WTC11 (cell line): ENCODE measurements at regions not wholly inside any gene's neighbourhood (a gene's known extent, or its start where the extent isn't known, plus 50 kb on each side); places are given as distances from the start of the nearest gene placed in this dataset.

Source experiments
- ATAC-seq: fragments of 200-7000 bp; cut with Tn5 transposase; 2 replicates; pipeline ENCODE4 v1.10.0; 2021; ENCODE audit warnings: mild to moderate bottlenecking, moderate library complexity
- CTCF ChIA-PET: fragments of 300-600 bp; sonication (Branson Sonifier 250); formaldehyde crosslinking; loops from one replicate; lab custom pipeline; 2021; ENCODE audit warnings: antibody characterized with exemption; lab: Charles Lee
- POLR2A ChIA-PET: fragments of 350-600 bp; sonication (Branson Sonifier 250); formaldehyde crosslinking; loops from one replicate; lab custom pipeline; 2021; ENCODE audit warnings: antibody characterized with exemption; lab: Charles Lee
- DNase-seq: peaks from one replicate; pipeline ENCODE4 v3.0.0; 2021; ENCODE audit warnings: low spot score
- H3K27ac Mint-ChIP-seq: 2 replicates; pipeline ENCODE4 v1.8.0; 2021; ENCODE audit warnings: mixed read lengths
- H3K27me3 Mint-ChIP-seq: 2 replicates; pipeline ENCODE4 v1.8.0; 2021; ENCODE audit warnings: low read depth, mild to moderate bottlenecking, moderate library complexity, mixed read lengths
- H3K36me3 Mint-ChIP-seq: 2 replicates; pipeline ENCODE4 v1.8.0; 2021; ENCODE audit warnings: mixed read lengths
- H3K4me1 Mint-ChIP-seq: 2 replicates; pipeline ENCODE4 v1.8.0; 2022; ENCODE audit warnings: mixed read lengths
- H3K4me3 Mint-ChIP-seq: 2 replicates; pipeline ENCODE4 v1.8.0; 2021; ENCODE audit warnings: mild to moderate bottlenecking, moderate library complexity, mixed read lengths
- H3K9me3 Mint-ChIP-seq: 2 replicates; pipeline ENCODE4 v1.8.0; 2021; ENCODE audit warnings: mixed read lengths
- ATF1 ChIP-seq: sonication (generic); formaldehyde crosslinking; IDR thresholded peaks from 2 replicates; pipeline ENCODE4 v1.8.1; 2023; ENCODE audit warnings: mild to moderate bottlenecking, moderate library complexity, missing genetic modification reagents
- ESRRA ChIP-seq: sonication (generic); formaldehyde crosslinking; IDR thresholded peaks from 2 replicates; pipeline ENCODE4 v1.8.1; 2022; ENCODE audit warnings: mild to moderate bottlenecking, missing genetic modification reagents, borderline replicate concordance
- GRHL2 ChIP-seq: fragments of 250-450 bp; sonication (Bioruptor Pico); IDR thresholded peaks from 2 replicates; pipeline ENCODE4 v1.8.0; 2022; ENCODE audit warnings: mild to moderate bottlenecking, moderate library complexity; ENCODE audit not compliant: insufficient replicate concordance, severe bottlenecking
- GTF2I ChIP-seq: fragments of 250-450 bp; sonication (Bioruptor Pico); conservative IDR thresholded peaks from 2 replicates; pipeline ENCODE4 v1.4.0; 2021; ENCODE audit warnings: mild to moderate bottlenecking
- HMGA2 ChIP-seq: fragments of 250-450 bp; sonication (Bioruptor Pico); IDR thresholded peaks from 2 replicates; pipeline ENCODE4 v1.4.0; 2021; ENCODE audit warnings: mild to moderate bottlenecking, moderate library complexity
- NFATC4 ChIP-seq: fragments of 250-450 bp; sonication (Bioruptor Pico); IDR thresholded peaks from 2 replicates; pipeline ENCODE4 v1.9.0; 2021; ENCODE audit warnings: mild to moderate bottlenecking
- NR3C1 ChIP-seq: sonication (generic); formaldehyde crosslinking; conservative IDR thresholded peaks from 2 replicates; pipeline ENCODE4 v1.8.1; 2023; ENCODE audit warnings: low read depth, mild to moderate bottlenecking, missing genetic modification reagents
- OVOL2 ChIP-seq: fragments of 250-450 bp; sonication (Bioruptor Pico); IDR thresholded peaks from 2 replicates; pipeline ENCODE4 v1.9.0; 2021; ENCODE audit warnings: mild to moderate bottlenecking, borderline replicate concordance
- PRRX2 ChIP-seq: fragments of 250-450 bp; sonication (Bioruptor Pico); IDR thresholded peaks from 2 replicates; pipeline ENCODE4 v1.8.0; 2021; ENCODE audit warnings: mild to moderate bottlenecking
- SMAD3 ChIP-seq: sonication (generic); formaldehyde crosslinking; IDR thresholded peaks from 2 replicates; pipeline ENCODE4 v1.8.0; 2022; ENCODE audit warnings: missing genetic modification reagents, mild to moderate bottlenecking, borderline replicate concordance
- TP53 ChIP-seq: sonication (generic); formaldehyde crosslinking; IDR thresholded peaks from 2 replicates; pipeline ENCODE4 v1.8.1; 2023; ENCODE audit warnings: mild to moderate bottlenecking, missing genetic modification reagents
- ZNF121 ChIP-seq: sonication (generic); formaldehyde crosslinking; IDR thresholded peaks from 2 replicates; pipeline ENCODE4 v1.8.0; 2023; ENCODE audit warnings: missing genetic modification reagents
- ZNF219 ChIP-seq: sonication (generic); formaldehyde crosslinking; IDR thresholded peaks from 2 replicates; pipeline ENCODE4 v1.8.0; 2023; ENCODE audit warnings: missing genetic modification reagents, mild to moderate bottlenecking, borderline replicate concordance
- TF ChIP-seq, protein P1 (sequence below): sonication (generic); formaldehyde crosslinking; IDR thresholded peaks from 2 replicates; pipeline ENCODE4 v1.8.1; 2023; ENCODE audit warnings: mild to moderate bottlenecking, missing genetic modification reagents, moderate library complexity
- TF ChIP-seq, protein P2 (sequence below): sonication (generic); formaldehyde crosslinking; IDR thresholded peaks from 2 replicates; pipeline ENCODE4 v1.8.1; 2022; ENCODE audit warnings: mild to moderate bottlenecking, moderate library complexity, missing genetic modification reagents
- TF ChIP-seq, protein P3 (sequence below): sonication (generic); formaldehyde crosslinking; IDR thresholded peaks from 2 replicates; pipeline ENCODE4 v1.8.0; 2022; ENCODE audit warnings: mild to moderate bottlenecking, missing genetic modification reagents
- TF ChIP-seq, protein P4 (sequence below): sonication (generic); formaldehyde crosslinking; IDR thresholded peaks from 2 replicates; pipeline ENCODE4 v1.8.0; 2022; ENCODE audit warnings: mild to moderate bottlenecking, missing genetic modification reagents
- TF ChIP-seq, protein P5 (sequence below): sonication (generic); formaldehyde crosslinking; IDR thresholded peaks from 2 replicates; pipeline ENCODE4 v1.8.0; 2022; ENCODE audit warnings: missing genetic modification reagents
- TF ChIP-seq, protein P6 (sequence below): sonication (generic); formaldehyde crosslinking; IDR thresholded peaks from 2 replicates; pipeline ENCODE4 v1.8.0; 2022; ENCODE audit warnings: mild to moderate bottlenecking, missing genetic modification reagents
- TF ChIP-seq, protein P7 (sequence below): sonication (generic); formaldehyde crosslinking; IDR thresholded peaks from 2 replicates; pipeline ENCODE4 v1.8.1; 2023; ENCODE audit warnings: mild to moderate bottlenecking, missing genetic modification reagents

DNA sequence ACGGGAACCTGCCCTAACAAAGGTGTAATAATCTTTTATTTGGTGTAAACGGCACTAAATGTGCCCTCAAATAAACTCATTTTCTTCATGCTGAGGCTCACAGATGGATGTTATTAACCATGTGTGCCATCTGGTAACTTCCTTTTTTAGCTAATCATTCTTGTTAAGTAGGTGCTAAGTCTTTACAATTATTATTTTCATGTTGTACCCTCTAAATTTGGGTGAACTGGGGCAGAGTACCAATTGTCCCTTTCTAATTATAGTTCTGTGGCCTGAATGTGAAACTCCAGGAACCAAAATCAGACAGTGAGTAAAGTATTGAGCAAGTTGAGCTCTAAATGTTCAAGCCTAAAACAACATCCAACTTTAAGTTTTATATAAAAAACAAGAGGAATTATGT, 220.7 kb upstream of the CADM2 start:
- POLR2A ChIA-PET = no interaction called here
- Mint-ChIP-seq H3K27ac (no peak overlapping the region), H3K27me3 (no peaks in the 10 kb centered on the region; the same call in 1 of the 2 replicates), H3K4me3 (no peak overlapping the region), H3K36me3 (0 out of 2 replicates have a peak, but pooled peaks cover 2% of the 10 kb centered on the region), H3K9me3 (peaks cover 8% of the 10 kb centered on the region; the same call in 1 of the 2 replicates), H3K4me1 (no peaks in the 10 kb centered on the region)
- no peak for DNase-seq
- TF ChIP-seq, protein P1, sequence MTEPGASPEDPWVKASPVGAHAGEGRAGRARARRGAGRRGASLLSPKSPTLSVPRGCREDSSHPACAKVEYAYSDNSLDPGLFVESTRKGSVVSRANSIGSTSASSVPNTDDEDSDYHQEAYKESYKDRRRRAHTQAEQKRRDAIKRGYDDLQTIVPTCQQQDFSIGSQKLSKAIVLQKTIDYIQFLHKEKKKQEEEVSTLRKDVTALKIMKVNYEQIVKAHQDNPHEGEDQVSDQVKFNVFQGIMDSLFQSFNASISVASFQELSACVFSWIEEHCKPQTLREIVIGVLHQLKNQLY (CRISPR knock-in tag) = no peak
- TF ChIP-seq TP53 (CRISPR knock-in tag) (no peak), ZNF121 (CRISPR knock-in tag) (no peak), HMGA2 (CRISPR knock-in tag) (no peak), NR3C1 (CRISPR knock-in tag) (no peak)
- TF ChIP-seq, protein P2, sequence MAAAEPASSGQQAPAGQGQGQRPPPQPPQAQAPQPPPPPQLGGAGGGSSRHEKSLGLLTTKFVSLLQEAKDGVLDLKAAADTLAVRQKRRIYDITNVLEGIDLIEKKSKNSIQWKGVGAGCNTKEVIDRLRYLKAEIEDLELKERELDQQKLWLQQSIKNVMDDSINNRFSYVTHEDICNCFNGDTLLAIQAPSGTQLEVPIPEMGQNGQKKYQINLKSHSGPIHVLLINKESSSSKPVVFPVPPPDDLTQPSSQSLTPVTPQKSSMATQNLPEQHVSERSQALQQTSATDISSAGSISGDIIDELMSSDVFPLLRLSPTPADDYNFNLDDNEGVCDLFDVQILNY (CRISPR knock-in tag) = no peak
- TF ChIP-seq, protein P3, sequence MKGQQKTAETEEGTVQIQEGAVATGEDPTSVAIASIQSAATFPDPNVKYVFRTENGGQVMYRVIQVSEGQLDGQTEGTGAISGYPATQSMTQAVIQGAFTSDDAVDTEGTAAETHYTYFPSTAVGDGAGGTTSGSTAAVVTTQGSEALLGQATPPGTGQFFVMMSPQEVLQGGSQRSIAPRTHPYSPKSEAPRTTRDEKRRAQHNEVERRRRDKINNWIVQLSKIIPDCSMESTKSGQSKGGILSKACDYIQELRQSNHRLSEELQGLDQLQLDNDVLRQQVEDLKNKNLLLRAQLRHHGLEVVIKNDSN (CRISPR knock-in tag) = no peak
- TF ChIP-seq, protein P4, sequence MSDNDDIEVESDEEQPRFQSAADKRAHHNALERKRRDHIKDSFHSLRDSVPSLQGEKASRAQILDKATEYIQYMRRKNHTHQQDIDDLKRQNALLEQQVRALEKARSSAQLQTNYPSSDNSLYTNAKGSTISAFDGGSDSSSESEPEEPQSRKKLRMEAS (CRISPR knock-in tag) = no peak
- CTCF ChIA-PET = interaction anchor here (1.1 kb wide), 1 partner anchor 190 kb away, joined by 3 read pairs; no protein-coding TSS in a partner anchor
- ATAC-seq = no peak

DNA sequence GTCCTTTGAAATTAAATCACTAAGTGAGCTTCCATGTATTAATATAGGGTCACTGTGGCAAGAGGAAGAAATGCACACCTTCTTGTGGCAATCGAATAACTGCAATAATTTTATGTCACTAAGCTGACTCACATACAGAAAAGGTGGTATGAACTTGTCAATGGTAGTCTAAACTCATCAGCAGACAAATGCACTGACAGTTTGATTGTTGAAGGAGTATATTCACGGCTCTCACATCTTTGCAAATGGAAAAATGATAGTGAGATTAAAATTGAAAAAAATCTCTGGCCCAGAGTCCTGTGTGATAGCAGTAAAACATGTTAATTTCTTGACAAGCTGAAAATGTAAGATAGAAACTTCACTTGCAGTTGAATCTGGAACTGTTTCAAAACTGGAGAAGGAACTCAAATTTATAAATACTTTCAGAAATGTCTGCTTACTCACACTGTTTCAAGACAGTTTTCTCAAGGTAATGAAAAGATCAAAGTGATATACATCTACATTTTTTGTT, 215.8 kb upstream of the CADM2 start:
- Mint-ChIP-seq H3K4me3 (no peak overlapping the region), H3K27ac (no peak overlapping the region), H3K27me3 (no peaks in the 10 kb centered on the region), H3K9me3 (no peaks in the 10 kb centered on the region), H3K36me3 (no peaks in the 10 kb centered on the region)
- ChIA-PET CTCF (interaction anchor here (1.0 kb wide), 1 partner anchor 195 kb away, joined by 3 read pairs; no protein-coding TSS in a partner anchor), POLR2A (no interaction called here)
- no peak for TF ChIP-seq ESRRA (CRISPR knock-in tag)
- TF ChIP-seq ZNF121 (CRISPR knock-in tag) = no peak
- no peak for TF ChIP-seq GRHL2 (CRISPR knock-in tag)
- TF ChIP-seq ZNF219 = no peak
- TF ChIP-seq, protein P5, sequence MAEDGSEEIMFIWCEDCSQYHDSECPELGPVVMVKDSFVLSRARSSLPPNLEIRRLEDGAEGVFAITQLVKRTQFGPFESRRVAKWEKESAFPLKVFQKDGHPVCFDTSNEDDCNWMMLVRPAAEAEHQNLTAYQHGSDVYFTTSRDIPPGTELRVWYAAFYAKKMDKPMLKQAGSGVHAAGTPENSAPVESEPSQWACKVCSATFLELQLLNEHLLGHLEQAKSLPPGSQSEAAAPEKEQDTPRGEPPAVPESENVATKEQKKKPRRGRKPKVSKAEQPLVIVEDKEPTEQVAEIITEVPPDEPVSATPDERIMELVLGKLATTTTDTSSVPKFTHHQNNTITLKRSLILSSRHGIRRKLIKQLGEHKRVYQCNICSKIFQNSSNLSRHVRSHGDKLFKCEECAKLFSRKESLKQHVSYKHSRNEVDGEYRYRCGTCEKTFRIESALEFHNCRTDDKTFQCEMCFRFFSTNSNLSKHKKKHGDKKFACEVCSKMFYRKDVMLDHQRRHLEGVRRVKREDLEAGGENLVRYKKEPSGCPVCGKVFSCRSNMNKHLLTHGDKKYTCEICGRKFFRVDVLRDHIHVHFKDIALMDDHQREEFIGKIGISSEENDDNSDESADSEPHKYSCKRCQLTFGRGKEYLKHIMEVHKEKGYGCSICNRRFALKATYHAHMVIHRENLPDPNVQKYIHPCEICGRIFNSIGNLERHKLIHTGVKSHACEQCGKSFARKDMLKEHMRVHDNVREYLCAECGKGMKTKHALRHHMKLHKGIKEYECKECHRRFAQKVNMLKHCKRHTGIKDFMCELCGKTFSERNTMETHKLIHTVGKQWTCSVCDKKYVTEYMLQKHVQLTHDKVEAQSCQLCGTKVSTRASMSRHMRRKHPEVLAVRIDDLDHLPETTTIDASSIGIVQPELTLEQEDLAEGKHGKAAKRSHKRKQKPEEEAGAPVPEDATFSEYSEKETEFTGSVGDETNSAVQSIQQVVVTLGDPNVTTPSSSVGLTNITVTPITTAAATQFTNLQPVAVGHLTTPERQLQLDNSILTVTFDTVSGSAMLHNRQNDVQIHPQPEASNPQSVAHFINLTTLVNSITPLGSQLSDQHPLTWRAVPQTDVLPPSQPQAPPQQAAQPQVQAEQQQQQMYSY (CRISPR knock-in tag) = no peak
- TF ChIP-seq PRRX2 (CRISPR knock-in tag) = no peak
- TF ChIP-seq, protein P6, sequence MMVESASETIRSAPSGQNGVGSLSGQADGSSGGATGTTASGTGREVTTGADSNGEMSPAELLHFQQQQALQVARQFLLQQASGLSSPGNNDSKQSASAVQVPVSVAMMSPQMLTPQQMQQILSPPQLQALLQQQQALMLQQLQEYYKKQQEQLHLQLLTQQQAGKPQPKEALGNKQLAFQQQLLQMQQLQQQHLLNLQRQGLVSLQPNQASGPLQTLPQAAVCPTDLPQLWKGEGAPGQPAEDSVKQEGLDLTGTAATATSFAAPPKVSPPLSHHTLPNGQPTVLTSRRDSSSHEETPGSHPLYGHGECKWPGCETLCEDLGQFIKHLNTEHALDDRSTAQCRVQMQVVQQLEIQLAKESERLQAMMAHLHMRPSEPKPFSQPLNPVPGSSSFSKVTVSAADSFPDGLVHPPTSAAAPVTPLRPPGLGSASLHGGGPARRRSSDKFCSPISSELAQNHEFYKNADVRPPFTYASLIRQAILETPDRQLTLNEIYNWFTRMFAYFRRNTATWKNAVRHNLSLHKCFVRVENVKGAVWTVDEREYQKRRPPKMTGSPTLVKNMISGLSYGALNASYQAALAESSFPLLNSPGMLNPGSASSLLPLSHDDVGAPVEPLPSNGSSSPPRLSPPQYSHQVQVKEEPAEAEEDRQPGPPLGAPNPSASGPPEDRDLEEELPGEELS (CRISPR knock-in tag) = no peak
- TF ChIP-seq, protein P7, sequence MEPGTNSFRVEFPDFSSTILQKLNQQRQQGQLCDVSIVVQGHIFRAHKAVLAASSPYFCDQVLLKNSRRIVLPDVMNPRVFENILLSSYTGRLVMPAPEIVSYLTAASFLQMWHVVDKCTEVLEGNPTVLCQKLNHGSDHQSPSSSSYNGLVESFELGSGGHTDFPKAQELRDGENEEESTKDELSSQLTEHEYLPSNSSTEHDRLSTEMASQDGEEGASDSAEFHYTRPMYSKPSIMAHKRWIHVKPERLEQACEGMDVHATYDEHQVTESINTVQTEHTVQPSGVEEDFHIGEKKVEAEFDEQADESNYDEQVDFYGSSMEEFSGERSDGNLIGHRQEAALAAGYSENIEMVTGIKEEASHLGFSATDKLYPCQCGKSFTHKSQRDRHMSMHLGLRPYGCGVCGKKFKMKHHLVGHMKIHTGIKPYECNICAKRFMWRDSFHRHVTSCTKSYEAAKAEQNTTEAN (CRISPR knock-in tag) = no peak
- no peak for TF ChIP-seq SMAD3 (CRISPR knock-in tag)
- TF ChIP-seq OVOL2 (CRISPR knock-in tag) = no peak
- TF ChIP-seq NFATC4 (CRISPR knock-in tag) = no peak
- TF ChIP-seq GTF2I (CRISPR knock-in tag) = no peak
- TF ChIP-seq ATF1 (CRISPR knock-in tag) = no peak
- TF ChIP-seq, all 79 proteins: peak for 0
- DNase-seq (no peak), ATAC-seq (no peak)
- H3K4me1 Mint-ChIP-seq = peaks cover 6% of the 10 kb centered on the region
